Loucy (cell line): ENCODE measurements at regions not wholly inside any gene's neighbourhood (a gene's known extent, or its start where the extent isn't known, plus 50 kb on each side); places are given as distances from the start of the nearest gene placed in this dataset.

ENCODE experiments used
- CTCF ChIP-seq: fragments of 200-600 bp; sonication (generic); conservative IDR thresholded peaks from 2 replicates; pipeline ENCODE4 v1.5.1; 2014; ENCODE audit warnings: mild to moderate bottlenecking, antibody characterized with exemption, low read length
- EZH2phosphoT487 ChIP-seq: fragments of 200-600 bp; IDR thresholded peaks from 2 replicates; pipeline ENCODE4 v1.6.1; 2018; ENCODE audit warnings: antibody characterized with exemption, mild to moderate bottlenecking, moderate library complexity, borderline replicate concordance

DNA sequence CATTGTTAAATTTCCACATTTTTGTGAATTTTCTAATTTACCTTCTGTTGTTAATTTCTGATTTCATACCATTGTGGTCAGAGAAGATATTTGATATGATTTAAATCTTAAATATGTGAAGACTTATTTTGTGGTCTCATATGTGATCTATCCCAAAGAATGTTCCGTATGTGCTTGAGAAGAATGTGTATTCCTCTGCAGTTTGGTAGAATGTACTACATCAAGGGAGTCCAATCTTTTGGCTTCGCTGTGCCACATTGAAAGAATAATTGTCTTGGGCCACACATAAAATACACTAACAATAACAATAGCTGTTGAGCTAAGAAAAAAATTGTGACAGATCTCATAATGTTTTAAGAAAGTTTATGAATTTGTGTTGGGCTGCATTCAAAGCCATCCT is 140.7 kb upstream of the PRNP start:
- no peak for TF ChIP-seq CTCF
- TF ChIP-seq EZH2phosphoT487 = no peak
